Astrocyte (in vitro differentiated cells and primary cell): ENCODE measurements at regions not wholly inside any gene's neighbourhood (a gene's known extent, or its start where the extent isn't known, plus 50 kb on each side); places are given as distances from the start of the nearest gene placed in this dataset.
A peak's percentile ranks its signal among the peaks of the same experiment; 100 is the strongest.

Source experiments
- DNase-seq: peaks from one replicate; pipeline ENCODE4 v3.0.0-alpha.2; 2010; ENCODE audit warnings: low read depth
- FAIRE-seq: peaks from 2 replicates; lab custom pipeline; 2011; peaks lifted over from hg19 to GRCh38; lab: Jason Lieb, UNC
- H2AFZ ChIP-seq: 2 replicates; pipeline ENCODE4 v1.6.0; 2012; ENCODE audit warnings: low read depth, low read length, inconsistent platforms
- H3K27ac ChIP-seq: 2 replicates; pipeline ENCODE4 v1.5.1; 2011; ENCODE audit warnings: low read depth, low read length, inconsistent platforms
- H3K27me3 ChIP-seq: 2 replicates; pipeline ENCODE4 v1.6.0; 2011; ENCODE audit warnings: low read length, inconsistent platforms; ENCODE audit not compliant: insufficient read depth
- H3K36me3 ChIP-seq: 2 replicates; pipeline ENCODE4 v1.5.1; 2011; ENCODE audit warnings: low read length, inconsistent platforms; ENCODE audit not compliant: insufficient read depth
- H3K4me1 ChIP-seq: 2 replicates; pipeline ENCODE4 v1.5.1; 2011; ENCODE audit warnings: low read length, inconsistent platforms; ENCODE audit not compliant: insufficient read depth
- H3K4me2 ChIP-seq: 2 replicates; pipeline ENCODE4 v1.6.0; 2012; ENCODE audit warnings: low read length, inconsistent platforms
- H3K4me3 ChIP-seq: 2 replicates; pipeline ENCODE4 v1.5.1; 2011; ENCODE audit warnings: low read depth, mild to moderate bottlenecking, low read length, inconsistent platforms; ENCODE audit not compliant: insufficient read depth
- H3K79me2 ChIP-seq: 2 replicates; pipeline ENCODE4 v1.6.0; 2012; ENCODE audit warnings: mild to moderate bottlenecking, low read length, inconsistent platforms; ENCODE audit not compliant: insufficient read depth
- H3K9ac ChIP-seq: 2 replicates; pipeline ENCODE4 v1.6.0; 2012; ENCODE audit warnings: mild to moderate bottlenecking, low read length, inconsistent platforms
- H3K9me3 ChIP-seq: 2 replicates; pipeline ENCODE4 v1.5.1; 2012; ENCODE audit warnings: low read depth, mild to moderate bottlenecking, low read length, inconsistent platforms; ENCODE audit not compliant: insufficient read depth
- H4K20me1 ChIP-seq: 2 replicates; pipeline ENCODE4 v1.6.0; 2012; ENCODE audit warnings: low read length, inconsistent platforms; ENCODE audit not compliant: insufficient read depth
- H3K27ac Mint-ChIP-seq: one replicate; pipeline ENCODE4 v1.8.0; 2021; ENCODE audit warnings: mild to moderate bottlenecking, mixed read lengths; ENCODE audit not compliant: unreplicated experiment
- H3K27me3 Mint-ChIP-seq: one replicate; pipeline ENCODE4 v1.8.0; 2021; ENCODE audit warnings: low read depth, mixed read lengths; ENCODE audit not compliant: unreplicated experiment
- H3K36me3 Mint-ChIP-seq: one replicate; pipeline ENCODE4 v1.8.0; 2021; ENCODE audit warnings: low read depth, mixed read lengths; ENCODE audit not compliant: unreplicated experiment
- H3K4me1 Mint-ChIP-seq: one replicate; pipeline ENCODE4 v1.8.0; 2021; ENCODE audit warnings: low read depth, mixed read lengths; ENCODE audit not compliant: unreplicated experiment
- H3K4me3 Mint-ChIP-seq: one replicate; pipeline ENCODE4 v1.8.0; 2021; ENCODE audit warnings: mild to moderate bottlenecking, moderate library complexity, mixed read lengths; ENCODE audit not compliant: unreplicated experiment
- H3K9me3 Mint-ChIP-seq: one replicate; pipeline ENCODE4 v1.8.0; 2021; ENCODE audit warnings: mild to moderate bottlenecking, mixed read lengths; ENCODE audit not compliant: unreplicated experiment
- EZH2 ChIP-seq: IDR thresholded peaks from 2 replicates; pipeline ENCODE4 v1.6.1; 2012; ENCODE audit warnings: mild to moderate bottlenecking, low read length, inconsistent platforms; ENCODE audit not compliant: insufficient read depth
- TF ChIP-seq, protein P1 (sequence below): IDR thresholded peaks from 2 replicates; pipeline ENCODE4 v1.5.1; 2011; ENCODE audit warnings: low read depth, mild to moderate bottlenecking, inconsistent platforms, low read length, moderate library complexity; ENCODE audit not compliant: insufficient read depth

DNA sequence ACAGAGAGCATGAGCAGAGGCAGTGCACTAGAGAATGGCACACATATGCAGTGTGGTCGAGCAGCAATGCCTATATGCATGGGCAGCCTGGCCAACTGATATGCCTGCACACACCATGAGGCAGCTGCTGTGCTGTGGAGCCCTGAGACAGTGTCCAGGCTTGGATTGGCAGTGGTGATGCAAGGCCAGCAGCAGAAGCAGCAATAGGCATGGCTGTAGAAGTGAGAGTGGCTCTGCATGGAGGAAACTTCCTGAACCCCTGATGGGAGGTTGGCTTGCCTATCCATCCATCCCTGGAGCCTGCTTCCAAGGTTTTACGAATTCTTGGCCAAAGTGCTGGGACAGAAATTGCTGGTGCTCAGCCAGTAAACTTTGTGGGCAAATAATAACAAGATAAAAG is 89.7 kb downstream of the DIRAS3 start:
- H3K79me2 ChIP-seq, result no peaks in the 10 kb centered on the region
- H3K9ac ChIP-seq, result no peak overlapping the region
- H3K4me1 ChIP-seq, result no peaks in the 10 kb centered on the region
- H3K9me3 Mint-ChIP-seq, result peaks cover 12% of the 10 kb centered on the region
- no peak overlapping the region for H3K4me3 ChIP-seq
- peaks cover 3% of the 10 kb centered on the region for H3K4me1 Mint-ChIP-seq
- H3K27ac ChIP-seq, result no peak overlapping the region
- H3K27ac Mint-ChIP-seq, result no peak overlapping the region
- H4K20me1 ChIP-seq, result no peaks in the 10 kb centered on the region
- peaks cover 14% of the 10 kb centered on the region for H3K9me3 ChIP-seq
- no peak overlapping the region for H3K4me2 ChIP-seq
- H3K27me3 Mint-ChIP-seq, result no peaks in the 10 kb centered on the region
- no peak for FAIRE-seq
- DNase-seq, result no peak
- H2AFZ ChIP-seq, result no peak overlapping the region
- H3K4me3 Mint-ChIP-seq, result no peak overlapping the region
- no peaks in the 10 kb centered on the region for H3K27me3 ChIP-seq
- H3K36me3 Mint-ChIP-seq, result no peaks in the 10 kb centered on the region
- TF ChIP-seq, protein P1, sequence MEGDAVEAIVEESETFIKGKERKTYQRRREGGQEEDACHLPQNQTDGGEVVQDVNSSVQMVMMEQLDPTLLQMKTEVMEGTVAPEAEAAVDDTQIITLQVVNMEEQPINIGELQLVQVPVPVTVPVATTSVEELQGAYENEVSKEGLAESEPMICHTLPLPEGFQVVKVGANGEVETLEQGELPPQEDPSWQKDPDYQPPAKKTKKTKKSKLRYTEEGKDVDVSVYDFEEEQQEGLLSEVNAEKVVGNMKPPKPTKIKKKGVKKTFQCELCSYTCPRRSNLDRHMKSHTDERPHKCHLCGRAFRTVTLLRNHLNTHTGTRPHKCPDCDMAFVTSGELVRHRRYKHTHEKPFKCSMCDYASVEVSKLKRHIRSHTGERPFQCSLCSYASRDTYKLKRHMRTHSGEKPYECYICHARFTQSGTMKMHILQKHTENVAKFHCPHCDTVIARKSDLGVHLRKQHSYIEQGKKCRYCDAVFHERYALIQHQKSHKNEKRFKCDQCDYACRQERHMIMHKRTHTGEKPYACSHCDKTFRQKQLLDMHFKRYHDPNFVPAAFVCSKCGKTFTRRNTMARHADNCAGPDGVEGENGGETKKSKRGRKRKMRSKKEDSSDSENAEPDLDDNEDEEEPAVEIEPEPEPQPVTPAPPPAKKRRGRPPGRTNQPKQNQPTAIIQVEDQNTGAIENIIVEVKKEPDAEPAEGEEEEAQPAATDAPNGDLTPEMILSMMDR, result no peak
- TF ChIP-seq EZH2, result no peak
- no peaks in the 10 kb centered on the region for H3K36me3 ChIP-seq

DNA sequence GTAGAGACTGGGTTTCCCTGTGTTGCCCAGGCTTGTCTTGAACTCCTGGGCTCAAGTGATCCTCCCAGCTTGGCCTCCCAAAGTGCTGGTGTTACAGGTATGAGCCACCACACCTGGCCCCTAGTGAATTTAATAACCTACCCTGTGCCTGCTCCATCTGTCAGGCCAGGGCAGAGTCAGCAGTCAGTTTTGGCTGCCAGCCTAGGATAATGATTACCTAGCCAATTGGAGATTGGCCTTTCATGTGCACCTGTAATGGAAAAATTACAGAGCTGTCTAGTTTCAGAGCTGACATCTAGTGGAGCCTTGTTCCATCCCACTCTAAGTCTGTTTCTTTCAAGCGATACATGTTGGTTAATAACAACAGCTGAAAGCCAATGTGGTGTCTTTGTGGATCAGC is 92.0 kb downstream of the DIRAS3 start:
- H3K4me1 Mint-ChIP-seq, result peaks cover 5% of the 10 kb centered on the region
- H3K4me3 Mint-ChIP-seq, result no peak overlapping the region
- no peak overlapping the region for H3K27ac Mint-ChIP-seq
- DNase-seq (no peak), FAIRE-seq (no peak)
- no peak overlapping the region for H3K9ac ChIP-seq
- no peaks in the 10 kb centered on the region for H3K27me3 ChIP-seq
- H3K27ac ChIP-seq, result no peak overlapping the region
- TF ChIP-seq, protein P1, result no peak
- TF ChIP-seq EZH2, result no peak
- peaks cover 10% of the 10 kb centered on the region for H3K9me3 Mint-ChIP-seq
- H2AFZ ChIP-seq, result no peak overlapping the region
- H4K20me1 ChIP-seq, result no peaks in the 10 kb centered on the region
- H3K4me1 ChIP-seq, result no peaks in the 10 kb centered on the region
- H3K36me3 Mint-ChIP-seq, result no peaks in the 10 kb centered on the region
- H3K27me3 Mint-ChIP-seq, result peaks cover 2% of the 10 kb centered on the region
- no peaks in the 10 kb centered on the region for H3K36me3 ChIP-seq
- no peaks in the 10 kb centered on the region for H3K79me2 ChIP-seq
- no peak overlapping the region for H3K4me2 ChIP-seq
- peaks cover 13% of the 10 kb centered on the region for H3K9me3 ChIP-seq
- H3K4me3 ChIP-seq, result no peak overlapping the region

DNA sequence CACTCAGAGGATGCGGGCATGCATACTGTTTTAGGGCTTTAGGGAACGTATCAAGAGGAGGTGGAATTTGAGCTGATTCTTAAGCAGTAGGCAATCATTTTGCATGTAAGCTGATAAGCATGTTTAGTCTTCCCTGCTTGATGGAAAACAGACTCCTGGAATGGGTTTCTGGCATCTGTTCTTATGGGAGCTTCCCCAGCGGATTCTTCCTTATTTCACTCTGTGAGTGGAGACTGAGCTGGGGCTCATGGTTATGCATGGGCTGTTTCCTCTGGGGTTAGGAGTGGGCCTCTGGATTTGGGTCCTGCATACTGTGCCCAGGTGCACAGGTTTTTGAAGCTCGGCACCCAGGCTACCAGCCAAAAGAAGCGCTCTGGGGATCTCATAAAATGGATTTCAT is 93.4 kb downstream of the DIRAS3 start:
- no peak overlapping the region for H3K27ac ChIP-seq
- Mint-ChIP-seq H3K4me3 (no peak overlapping the region), H3K27me3 (peaks cover 2% of the 10 kb centered on the region), H3K36me3 (no peaks in the 10 kb centered on the region), H3K27ac (no peak overlapping the region), H3K9me3 (peaks cover 5% of the 10 kb centered on the region), H3K4me1 (peaks cover 9% of the 10 kb centered on the region)
- FAIRE-seq (no peak), DNase-seq (peak; percentile 55)
- no peak overlapping the region for H2AFZ ChIP-seq
- H3K36me3 ChIP-seq, result no peaks in the 10 kb centered on the region
- H3K4me3 ChIP-seq, result no peak overlapping the region
- peaks cover 7% of the 10 kb centered on the region for H3K4me1 ChIP-seq
- no peak overlapping the region for H3K9ac ChIP-seq
- TF ChIP-seq EZH2, result no peak
- TF ChIP-seq, protein P1, result no peak
- no peak overlapping the region for H3K4me2 ChIP-seq
- H3K79me2 ChIP-seq, result no peaks in the 10 kb centered on the region
- H3K9me3 ChIP-seq, result peaks cover 2% of the 10 kb centered on the region
- no peaks in the 10 kb centered on the region for H4K20me1 ChIP-seq
- H3K27me3 ChIP-seq, result no peaks in the 10 kb centered on the region
